Spleen (tissue), 11 donors: ENCODE measurements at regions not wholly inside any gene's neighbourhood (a gene's known extent, or its start where the extent isn't known, plus 50 kb on each side); places are given as distances from the start of the nearest gene placed in this dataset.

Source experiments
- DNase-seq: peaks from one replicate; pipeline ENCODE4 v3.0.0-alpha.2; 2020
- H3K27ac ChIP-seq, 8 donors: fragments of 200-600 bp; sonication (generic) in 7 of 8; 1 replicate in 4 of 8; 2 replicates in 4 of 8; pipeline versions ENCODE4 v1.5.0 to v1.8.0; 2016 to 2021; ENCODE audit warnings: inconsistent platforms in 4 of 8, mild to moderate bottlenecking in 4 of 8, moderate library complexity in 1 of 8
- H3K27me3 ChIP-seq, 7 donors: fragments of 200-600 bp; sonication (generic) in 6 of 7; replicated peaks in 1 of 7; 1 replicate in 4 of 7; 2 replicates in 3 of 7; pipeline versions ENCODE4 v1.5.0 to v1.8.0; 2016 to 2021; ENCODE audit warnings: inconsistent platforms in 3 of 7, mild to moderate bottlenecking in 1 of 7
- H3K36me3 ChIP-seq, 6 donors: fragments of 200-600 bp; sonication (generic) in 5 of 6; 1 replicate in 4 of 6; 2 replicates in 2 of 6; pipeline versions ENCODE4 v1.5.0 to v1.8.0; 2016 to 2021; ENCODE audit warnings: inconsistent platforms in 2 of 6
- H3K4me1 ChIP-seq, 6 donors: fragments of 200-600 bp; sonication (generic) in 5 of 6; 1 replicate in 3 of 6; 2 replicates in 3 of 6; pipeline versions ENCODE4 v1.5.0 to v1.8.0; 2016 to 2021; ENCODE audit warnings: inconsistent platforms in 3 of 6
- H3K4me3 ChIP-seq, 8 donors: fragments of 200-600 bp; sonication (generic) in 7 of 8; 1 replicate in 4 of 8; 2 replicates in 4 of 8; pipeline versions ENCODE4 v1.5.0 to v1.8.0; 2016 to 2021; ENCODE audit warnings: inconsistent platforms in 4 of 8, mild to moderate bottlenecking in 4 of 8, moderate library complexity in 2 of 8
- H3K9me3 ChIP-seq, 8 donors: fragments of 200-600 bp; sonication (generic) in 7 of 8; 1 replicate in 4 of 8; 2 replicates in 4 of 8; pipeline versions ENCODE4 v1.5.0 to v1.8.0; 2016 to 2021; ENCODE audit warnings: inconsistent platforms in 4 of 8
- CTCF ChIP-seq, 11 experiments: fragments of 200-600 bp in 7 of 11; fragments of 450-650 bp in 4 of 11; sonication (generic) in 4 of 11; IDR thresholded peaks in 8 of 11; conservative IDR thresholded peaks in 3 of 11; 1 replicate in 7 of 11; 2 replicates in 4 of 11; pipeline versions ENCODE4 v1.4.0 to v1.8.0; 2016 to 2021; ENCODE audit warnings: antibody characterized with exemption in 11 of 11, inconsistent platforms in 4 of 11, mild to moderate bottlenecking in 1 of 11
- POLR2A ChIP-seq, 3 donors: fragments of 450-650 bp; IDR thresholded peaks; one replicate each; pipeline ENCODE4 v1.5.1; 2017; ENCODE audit warnings: antibody characterized with exemption in 3 of 3, mild to moderate bottlenecking in 1 of 3
- POLR2AphosphoS5 ChIP-seq, 3 donors: sonication (generic); formaldehyde crosslinking; IDR thresholded peaks; one replicate each; pipeline ENCODE4 v1.5.1; 2017; ENCODE audit warnings: antibody characterized with exemption in 3 of 3
- WGBS, 5 donors: extraction: QIAGEN DNeasy Blood & Tissue Kit in 3 of 5; methylation state at CpG; one replicate each; pipeline versions ENCODE4 v1.1.5 to v1.1.7; 2013 to 2018; 5-methylcytosine and 5-hydroxymethylcytosine counted together
- intact Hi-C: fragments of 100-400 bp; cut with DNase I; formaldehyde crosslinking; loops from one replicate; pipeline ENCODE4 v1.15.0; 2023; ENCODE audit warnings: low total_unique reads
- donor health status: healthy with polysubstance abuse.
- donor health status: DM: no; HTN: no; CAD: no; lungs with moderate emphysema.
- donor health status: DM: no; HTN: no; CAD: no.
- donor health status: Bipolar disorder and iron deficiency.
- donor health status: healthy.
- donor health status: DM: no; HTN: no; CAD: no.
- donor health status: DM: yes; HTN: yes; CAD: no.

GRCh38 chr1:234535763-234536515, 57.0 kb upstream of the TARBP1 start:
- no peak overlapping the region for H3K4me3 ChIP-seq
- whole genome bisulfite sequencing, 5 donors, result 57 to 77% (median 69%) methylated on average over 14 of the region's 14 CpGs
- peak; percentile 61 for DNase-seq
- H3K36me3 ChIP-seq, result no peaks in the 10 kb centered on the region
- peaks cover 25 to 81% (median 47%) of the 10 kb centered on the region in 6 donors for H3K4me1 ChIP-seq
- H3K27ac ChIP-seq, result peak overlapping the region; percentile 63 to 88 (median 79)
- no peaks in the 10 kb centered on the region for H3K27me3 ChIP-seq
- H3K9me3 ChIP-seq, result no peaks in the 10 kb centered on the region
- intact Hi-C loops, result no loop called here
- TF ChIP-seq CTCF (IDR thresholded peaks at IDR 0.05 in 8 of 11, conservative IDR thresholded peaks at IDR 0.05 in 3 of 11), result no peak
- no peak for TF ChIP-seq POLR2A (IDR thresholded peaks at IDR 0.05)
- TF ChIP-seq POLR2AphosphoS5 (IDR thresholded peaks at IDR 0.05), result peak in 2 of 3 donors; percentile 35 to 41

GRCh38 chr1:234535218-234535617, 56.2 kb upstream of the TARBP1 start:
- Histone ChIP-seq H3K4me1 (peaks cover 25 to 88% (median 49%) of the 10 kb centered on the region in 6 donors), H3K27ac (peak overlapping the region in 7 of 8 donors; percentile 64 to 88 (median 79)), H3K9me3 (no peaks in the 10 kb centered on the region), H3K36me3 (no peaks in the 10 kb centered on the region), H3K4me3 (no peak overlapping the region), H3K27me3 (no peaks in the 10 kb centered on the region)
- intact Hi-C loops, result no loop called here
- 78 to 86% (median 84%) methylated on average over 7 of the region's 7 CpGs for WGBS, 5 donors
- TF ChIP-seq POLR2A (IDR thresholded peaks at IDR 0.05) (no peak), CTCF (IDR thresholded peaks at IDR 0.05 in 8 of 11, conservative IDR thresholded peaks at IDR 0.05 in 3 of 11) (no peak), POLR2AphosphoS5 (IDR thresholded peaks at IDR 0.05) (no peak)
- no peak for DNase-seq

GRCh38 chr1:234533975-234534876, 55.2 kb upstream of the TARBP1 start:
- H3K36me3 ChIP-seq, result no peaks in the 10 kb centered on the region
- H3K27me3 ChIP-seq, result no peaks in the 10 kb centered on the region
- peak; percentile 73 for DNase-seq
- H3K27ac ChIP-seq, result peak overlapping the region; percentile 31 to 88 (median 79)
- TF ChIP-seq POLR2A (IDR thresholded peaks at IDR 0.05) (no peak), CTCF (IDR thresholded peaks at IDR 0.05 in 8 of 11, conservative IDR thresholded peaks at IDR 0.05 in 3 of 11) (no peak), POLR2AphosphoS5 (IDR thresholded peaks at IDR 0.05) (peak in 2 of 3 donors; percentile 57 to 60)
- no peaks in the 10 kb centered on the region for H3K9me3 ChIP-seq
- WGBS, 5 donors, result 59 to 68% (median 64%) methylated on average over 14 of the region's 14 CpGs
- intact Hi-C loops, result no loop called here
- no peak overlapping the region for H3K4me3 ChIP-seq
- peaks cover 27 to 88% (median 52%) of the 10 kb centered on the region in 6 donors for H3K4me1 ChIP-seq
